ENCODE measurements at regions not wholly inside any gene's neighbourhood (a gene's known extent, or its start where the extent isn't known, plus 50 kb on each side); places are given as distances from the start of the nearest gene placed in this dataset.
A peak's percentile ranks its signal among the peaks of the same experiment; 100 is the strongest.

- FAIRE-seq (no peak), DNase-seq (ENCODE audit: insufficient read length, low spot score) (no peak)
- TF ChIP-seq POLR2A (IDR thresholded peaks at IDR 0.05; ENCODE audit: low read depth, low read length): no peak
These were observed 222.7 kb upstream of the ITGA4 start for GRCh38 chr2:181234487-181234891.

DNA sequence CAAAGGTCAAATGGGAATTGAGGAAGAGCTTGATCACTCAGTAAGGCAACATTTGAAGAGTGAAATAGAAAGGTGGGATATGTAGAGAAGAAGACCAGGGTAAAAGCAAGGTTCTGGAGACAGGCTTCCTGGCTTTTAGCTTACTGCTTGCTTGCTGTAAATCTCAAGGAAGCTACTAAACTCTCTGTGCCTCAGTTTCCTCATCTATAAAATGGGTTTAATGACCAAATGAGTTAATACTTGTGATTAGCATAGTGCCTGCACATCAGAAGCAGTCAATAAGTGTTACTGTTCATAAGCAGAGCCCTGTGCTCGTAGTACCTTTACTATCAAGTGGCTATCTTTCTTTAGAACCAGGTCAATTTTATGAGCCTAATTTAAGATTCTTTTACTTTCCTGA, 222.2 kb upstream of the ITGA4 start:
- no peak for FAIRE-seq
- no peak for TF ChIP-seq POLR2A (IDR thresholded peaks at IDR 0.05; ENCODE audit: low read depth, low read length)
- no peak for DNase-seq (ENCODE audit: insufficient read length, low spot score)

DNA sequence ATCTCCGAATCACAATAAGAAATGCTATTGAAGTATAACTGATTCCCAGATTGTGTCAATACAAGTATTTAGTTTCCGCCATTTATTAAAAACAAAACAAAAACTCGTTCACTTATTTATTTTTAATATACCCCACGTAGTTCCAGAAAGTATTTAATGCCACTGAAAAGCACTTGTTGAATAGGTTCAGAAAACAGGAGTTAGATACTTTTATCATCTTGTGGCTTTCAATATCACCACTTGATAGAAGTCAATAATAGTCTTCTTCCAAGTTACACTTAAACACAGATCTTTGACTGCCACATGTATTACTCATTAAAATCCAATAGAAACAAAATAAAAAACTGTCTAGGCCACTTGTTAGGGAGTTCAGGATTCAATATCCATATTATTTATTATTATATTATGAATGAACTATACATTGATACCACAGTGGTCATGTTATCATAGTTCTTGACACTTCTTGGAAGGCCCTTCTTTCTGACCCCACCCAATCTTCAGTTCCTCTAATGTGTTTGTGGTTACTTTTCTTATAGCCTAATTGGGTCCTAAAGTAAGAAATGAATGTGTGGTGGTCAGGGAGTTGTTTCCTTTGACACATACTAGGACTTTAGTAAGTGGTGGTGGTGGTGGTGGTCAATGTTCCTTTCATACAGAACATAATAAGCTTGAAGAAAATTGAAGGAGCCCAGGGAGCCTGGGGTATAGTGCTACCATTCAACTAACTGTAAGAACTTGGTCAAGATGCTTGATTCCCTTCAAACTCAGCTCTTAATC, 221.3 kb upstream of the ITGA4 start:
- no peak for TF ChIP-seq POLR2A (IDR thresholded peaks at IDR 0.05; ENCODE audit: low read depth, low read length)
- no peak for DNase-seq (ENCODE audit: insufficient read length, low spot score)
- FAIRE-seq: no peak

DNA sequence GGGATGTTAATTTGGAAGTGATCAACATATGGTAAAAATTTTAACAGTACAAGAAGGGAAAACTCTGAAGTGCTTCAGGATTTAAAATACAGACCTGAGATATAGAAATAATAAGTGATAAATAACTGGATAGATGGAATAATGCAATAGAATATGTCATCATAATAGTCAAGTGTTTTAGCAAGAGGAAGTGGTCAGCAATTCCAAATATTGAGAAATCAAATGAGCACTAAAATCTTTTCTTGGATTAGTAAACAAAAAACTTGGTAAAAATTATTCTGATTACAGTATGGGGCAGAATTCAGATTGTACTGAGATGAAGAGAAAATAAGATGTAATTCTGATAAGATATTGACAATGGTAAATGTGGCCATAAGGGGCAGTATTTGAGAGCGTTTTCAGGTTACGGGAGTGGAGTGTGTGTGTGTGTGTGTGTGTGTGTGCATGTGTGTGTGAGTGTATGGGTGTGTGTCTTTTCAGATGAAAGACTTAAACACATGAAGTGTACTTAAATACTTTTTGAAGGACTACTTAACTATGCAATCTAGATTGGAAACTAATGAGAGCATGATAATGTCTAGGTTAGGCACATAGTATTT, 217.9 kb upstream of the ITGA4 start:
- DNase-seq (ENCODE audit: insufficient read length, low spot score): no peak
- peak; percentile 52 for FAIRE-seq
- TF ChIP-seq POLR2A (IDR thresholded peaks at IDR 0.05; ENCODE audit: low read depth, low read length): no peak

DNA sequence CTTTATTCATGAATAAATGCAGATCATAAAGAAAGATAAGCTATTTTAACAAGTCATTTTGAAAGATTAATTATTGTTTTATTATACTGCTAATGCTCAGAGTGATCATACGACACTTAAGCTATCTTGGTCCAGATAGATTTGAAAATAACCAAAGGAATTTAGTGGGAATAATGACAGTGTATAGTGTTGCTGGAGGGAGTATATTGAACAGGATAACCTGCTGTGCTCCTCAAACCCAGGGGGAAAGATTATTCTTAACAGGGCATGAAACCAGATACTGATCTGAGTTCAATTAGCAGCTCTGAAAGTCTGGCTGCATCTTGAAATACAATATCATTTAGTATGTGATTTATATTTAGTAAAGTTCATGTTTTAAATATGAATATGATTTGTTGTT, 216.3 kb upstream of the ITGA4 start:
- DNase-seq (ENCODE audit: insufficient read length, low spot score): no peak
- TF ChIP-seq POLR2A (IDR thresholded peaks at IDR 0.05; ENCODE audit: low read depth, low read length): no peak
- no peak for FAIRE-seq

- no peak for TF ChIP-seq POLR2A (IDR thresholded peaks at IDR 0.05; ENCODE audit: low read depth, low read length)
- FAIRE-seq (no peak), DNase-seq (ENCODE audit: insufficient read length, low spot score) (no peak)
These were observed 215.8 kb upstream of the ITGA4 start for GRCh38 chr2:181241366-181241765.

GRCh38 chr2:181241797-181242196, 215.4 kb upstream of the ITGA4 start:
- TF ChIP-seq POLR2A (IDR thresholded peaks at IDR 0.05; ENCODE audit: low read depth, low read length): no peak
- DNase-seq (ENCODE audit: insufficient read length, low spot score): no peak
- FAIRE-seq: no peak

- DNase-seq (ENCODE audit: insufficient read length, low spot score): no peak
- no peak for TF ChIP-seq POLR2A (IDR thresholded peaks at IDR 0.05; ENCODE audit: low read depth, low read length)
- FAIRE-seq: no peak
These were observed 214.9 kb upstream of the ITGA4 start for GRCh38 chr2:181242262-181242661.

DNA sequence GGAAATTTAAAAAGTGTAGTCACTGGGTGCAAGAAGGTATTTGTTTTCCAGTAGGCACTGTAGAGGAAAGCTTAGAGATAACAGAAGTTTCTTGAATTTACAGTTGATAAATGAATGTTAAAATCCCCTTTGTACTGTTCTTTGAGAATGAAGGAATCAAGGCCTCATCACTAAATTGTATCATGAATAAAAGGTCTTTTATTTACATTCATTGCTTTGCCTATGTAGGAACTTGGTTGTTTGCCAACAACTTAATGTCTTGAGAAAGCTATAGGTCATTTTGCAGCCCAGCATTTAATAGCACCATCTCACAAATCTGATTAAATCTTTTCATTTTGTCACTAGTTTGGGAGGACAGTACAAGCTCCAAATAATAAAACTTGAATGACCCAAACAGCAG, 213.9 kb upstream of the ITGA4 start:
- no peak for TF ChIP-seq POLR2A (IDR thresholded peaks at IDR 0.05; ENCODE audit: low read depth, low read length)
- DNase-seq (ENCODE audit: insufficient read length, low spot score): no peak
- no peak for FAIRE-seq

DNA sequence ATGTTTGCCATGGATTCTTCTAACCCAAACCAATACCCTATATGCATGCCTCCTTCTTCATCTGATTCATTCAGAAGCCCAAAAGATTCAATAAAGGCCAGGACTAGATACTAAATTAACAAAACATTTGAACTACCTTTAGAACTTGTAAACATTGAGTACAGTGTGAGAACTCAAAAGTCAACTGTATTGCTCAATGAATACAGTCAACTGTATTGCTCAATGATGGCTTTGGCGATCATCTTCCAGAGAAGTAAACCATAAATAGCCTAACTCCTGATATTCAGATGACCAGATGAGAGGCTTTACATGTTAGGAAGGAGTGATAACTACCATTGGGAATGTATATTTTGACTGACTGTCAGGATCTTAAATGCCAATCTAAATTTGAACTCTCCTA, 206.5 kb upstream of the ITGA4 start:
- TF ChIP-seq POLR2A (IDR thresholded peaks at IDR 0.05; ENCODE audit: low read depth, low read length): no peak
- FAIRE-seq (no peak), DNase-seq (ENCODE audit: insufficient read length, low spot score) (no peak)

GRCh38 chr2:181252262-181253148, 204.7 kb upstream of the ITGA4 start:
- FAIRE-seq (no peak), DNase-seq (ENCODE audit: insufficient read length, low spot score) (no peak)
- TF ChIP-seq POLR2A (IDR thresholded peaks at IDR 0.05; ENCODE audit: low read depth, low read length): no peak

DNA sequence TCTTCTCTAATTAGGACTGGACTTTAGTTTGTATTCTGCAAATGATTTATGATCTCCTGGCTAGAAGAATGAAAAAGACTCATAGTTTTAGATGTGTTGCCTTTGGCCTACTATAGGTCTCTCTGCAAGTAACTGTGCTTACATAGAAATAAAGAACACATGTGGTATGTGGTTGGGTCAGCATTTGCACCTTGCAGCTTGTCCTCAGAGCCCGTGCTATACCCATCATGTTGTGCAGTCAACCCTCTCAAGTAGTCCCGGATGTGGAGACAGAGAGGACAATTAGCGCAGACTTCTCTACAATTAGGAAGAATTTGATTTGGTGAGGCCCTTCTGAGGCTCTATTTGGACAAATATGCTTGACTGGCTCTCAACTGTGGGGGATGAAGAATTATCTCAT, 203.7 kb upstream of the ITGA4 start:
- FAIRE-seq (no peak), DNase-seq (ENCODE audit: insufficient read length, low spot score) (no peak)
- TF ChIP-seq POLR2A (IDR thresholded peaks at IDR 0.05; ENCODE audit: low read depth, low read length): no peak

DNA sequence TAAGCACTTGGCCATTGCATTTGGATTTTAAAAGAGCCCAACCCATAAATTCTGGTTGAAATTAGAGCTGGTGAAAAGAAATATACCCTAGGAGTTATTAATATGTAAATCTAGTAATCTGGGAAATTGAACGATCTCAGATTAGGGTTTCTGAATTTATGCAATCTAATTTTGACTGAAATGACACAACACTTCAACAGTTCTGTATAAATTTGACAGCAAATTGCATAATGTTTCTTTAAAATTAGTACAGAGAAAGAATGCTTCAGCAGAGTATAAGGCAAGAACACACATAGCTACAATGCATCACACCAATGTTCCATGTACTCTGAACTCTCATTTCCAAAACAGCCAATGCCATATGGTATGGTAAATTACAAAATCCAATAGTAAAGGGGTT, 201.5 kb upstream of the ITGA4 start:
- DNase-seq (ENCODE audit: insufficient read length, low spot score) (no peak), FAIRE-seq (no peak)
- no peak for TF ChIP-seq POLR2A (IDR thresholded peaks at IDR 0.05; ENCODE audit: low read depth, low read length)

- FAIRE-seq: no peak
These were observed 198.5 kb upstream of the ITGA4 start for GRCh38 chr2:181258720-181259119.

More at GRCh38 chr2:181258720-181259119, 198.5 kb upstream of the ITGA4 start:
- no peak for DNase-seq (ENCODE audit: insufficient read length, low spot score)
- TF ChIP-seq POLR2A (IDR thresholded peaks at IDR 0.05; ENCODE audit: low read depth, low read length): no peak

Measured in H54 (cell line).